ENCODE measurements at regions not wholly inside any gene's neighbourhood (a gene's known extent, or its start where the extent isn't known, plus 50 kb on each side); places are given as distances from the start of the nearest gene placed in this dataset.

- TF ChIP-seq POLR2A (IDR thresholded peaks at IDR 0.05; ENCODE audit: low read length) (no peak), GATA1 (IDR thresholded peaks at IDR 0.05; ENCODE audit: low read depth, low read length) (no peak)
Measured at GRCh38 chr20:24896984-24897383, 52.1 kb upstream of the CST7 start.

Data from erythroblast (primary cell).